ENCODE measurements at regions not wholly inside any gene's neighbourhood (a gene's known extent, or its start where the extent isn't known, plus 50 kb on each side); places are given as distances from the start of the nearest gene placed in this dataset.

- no peak for DNase-seq
Measured at GRCh38 chr1:208866386-208866955, 622.3 kb upstream of the PLXNA2 start.

- DNase-seq = no peak
Measured at GRCh38 chr1:208868554-208868953, 624.4 kb upstream of the PLXNA2 start.

- DNase-seq = no peak
Measured at GRCh38 chr1:208874915-208875314, 630.7 kb upstream of the PLXNA2 start.

GRCh38 chr1:208879022-208879421 is 634.8 kb upstream of the PLXNA2 start:
- no peak for DNase-seq

GRCh38 chr1:208880433-208881100 is 636.4 kb upstream of the PLXNA2 start:
- no peak for DNase-seq

- no peak for DNase-seq
Measured at GRCh38 chr1:208885060-208885459, 640.9 kb upstream of the PLXNA2 start.

- no peak for DNase-seq
Measured at GRCh38 chr1:208885650-208886049, 641.5 kb upstream of the PLXNA2 start.

GRCh38 chr1:208888376-208888775 is 644.2 kb upstream of the PLXNA2 start:
- no peak for DNase-seq

GRCh38 chr1:208892147-208892546 is 648.0 kb upstream of the PLXNA2 start:
- no peak for DNase-seq

- no peak for DNase-seq
Measured at GRCh38 chr1:208893251-208893650, 649.1 kb upstream of the PLXNA2 start.

- no peak for DNase-seq
Measured at GRCh38 chr1:208895181-208895580, 651.0 kb upstream of the PLXNA2 start.

- DNase-seq = no peak
Measured at GRCh38 chr1:208895820-208896219, 651.6 kb upstream of the PLXNA2 start.

GRCh38 chr1:208896768-208897167 is 652.6 kb upstream of the PLXNA2 start:
- no peak for DNase-seq

GRCh38 chr1:208899438-208899837 is 655.3 kb upstream of the PLXNA2 start:
- DNase-seq = no peak

GRCh38 chr1:208903251-208903905 is 659.2 kb upstream of the PLXNA2 start:
- DNase-seq = no peak

- no peak for DNase-seq
Measured at GRCh38 chr1:208907790-208908189, 663.6 kb upstream of the PLXNA2 start.

- no peak for DNase-seq
Measured at GRCh38 chr1:208909011-208909984, 665.1 kb upstream of the PLXNA2 start.

GRCh38 chr1:208910161-208910560 is 666.0 kb upstream of the PLXNA2 start:
- no peak for DNase-seq

GRCh38 chr1:208917281-208917680 is 666.2 kb upstream of the CAMK1G start:
- DNase-seq = no peak

GRCh38 chr1:208917723-208918122 is 665.8 kb upstream of the CAMK1G start:
- DNase-seq = no peak

- no peak for DNase-seq
Measured at GRCh38 chr1:208918160-208918559, 665.4 kb upstream of the CAMK1G start.

GRCh38 chr1:208919371-208919770 is 664.1 kb upstream of the CAMK1G start:
- DNase-seq = no peak

- DNase-seq = no peak
Measured at GRCh38 chr1:208921259-208921658, 662.3 kb upstream of the CAMK1G start.

All from right hindlimb (tissue), 1 donor.